ENCODE measurements at regions not wholly inside any gene's neighbourhood (a gene's known extent, or its start where the extent isn't known, plus 50 kb on each side); places are given as distances from the start of the nearest gene placed in this dataset.

- peaks cover 0 to 13% (median 0%) of the 10 kb centered on the region in 8 donors for H3K9me3 ChIP-seq
- 67 to 77% (median 72%) methylated on average over 12 of the region's 12 CpGs for WGBS, 5 donors
- no peaks in the 10 kb centered on the region for H3K4me1 ChIP-seq
- intact Hi-C loops (cut with DNase I; ENCODE audit: low total_unique reads): no loop called here
- no peak for DNase-seq
- peaks cover 0 to 21% (median 6%) of the 10 kb centered on the region in 7 donors for H3K27me3 ChIP-seq (replicated peaks in 1 of 7)
- TF ChIP-seq CTCF (IDR thresholded peaks at IDR 0.05 in 8 of 11, conservative IDR thresholded peaks at IDR 0.05 in 3 of 11) (no peak), POLR2A (IDR thresholded peaks at IDR 0.05) (no peak), POLR2AphosphoS5 (IDR thresholded peaks at IDR 0.05) (no peak)
- H3K4me3 ChIP-seq: no peak overlapping the region
- H3K27ac ChIP-seq: no peak overlapping the region
- no peaks in the 10 kb centered on the region for H3K36me3 ChIP-seq
Measured at GRCh38 chr20:56967916-56968315, 298.5 kb downstream of the BMP7 start.

- Histone ChIP-seq H3K36me3 (no peaks in the 10 kb centered on the region), H3K4me1 (no peaks in the 10 kb centered on the region), H3K9me3 (peaks cover 0 to 13% (median 0%) of the 10 kb centered on the region in 8 donors), H3K27me3 (replicated peaks in 1 of 7) (peaks cover 0 to 27% (median 7%) of the 10 kb centered on the region in 7 donors), H3K4me3 (no peak overlapping the region), H3K27ac (no peak overlapping the region)
- WGBS, 5 donors: 64 to 70% (median 67%) methylated on average over 12 of the region's 12 CpGs
- DNase-seq: no peak
- intact Hi-C loops (cut with DNase I; ENCODE audit: low total_unique reads): no loop called here
- TF ChIP-seq POLR2AphosphoS5 (IDR thresholded peaks at IDR 0.05) (no peak), CTCF (IDR thresholded peaks at IDR 0.05 in 8 of 11, conservative IDR thresholded peaks at IDR 0.05 in 3 of 11) (no peak), POLR2A (IDR thresholded peaks at IDR 0.05) (no peak)
Measured at GRCh38 chr20:56968376-56969048, 297.9 kb downstream of the BMP7 start.

- intact Hi-C loops (cut with DNase I; ENCODE audit: low total_unique reads): no loop called here
- H3K36me3 ChIP-seq: no peaks in the 10 kb centered on the region
- no peaks in the 10 kb centered on the region for H3K4me1 ChIP-seq
- H3K4me3 ChIP-seq: no peak overlapping the region
- TF ChIP-seq CTCF (IDR thresholded peaks at IDR 0.05 in 8 of 11, conservative IDR thresholded peaks at IDR 0.05 in 3 of 11): peak in 4 of 11 experiments; percentile 20 to 39 (median 26)
- TF ChIP-seq POLR2A (IDR thresholded peaks at IDR 0.05): no peak
- no peaks in the 10 kb centered on the region for H3K9me3 ChIP-seq
- 12 to 19% (median 13%) methylated on average over 20 to 21 of the region's 21 CpGs for WGBS, 5 donors
- DNase-seq: no peak
- no peak overlapping the region for H3K27ac ChIP-seq
- peaks cover 0 to 88% (median 31%) of the 10 kb centered on the region in 7 donors for H3K27me3 ChIP-seq (replicated peaks in 1 of 7)
Measured at GRCh38 chr20:56974499-56975250, 291.8 kb downstream of the BMP7 start.

GRCh38 chr20:56975838-56976237 lies 290.6 kb downstream of the BMP7 start:
- no peak for TF ChIP-seq POLR2A (IDR thresholded peaks at IDR 0.05)
- no peak for TF ChIP-seq POLR2AphosphoS5 (IDR thresholded peaks at IDR 0.05)
- no peak for TF ChIP-seq CTCF (IDR thresholded peaks at IDR 0.05 in 8 of 11, conservative IDR thresholded peaks at IDR 0.05 in 3 of 11)
- intact Hi-C loops (cut with DNase I; ENCODE audit: low total_unique reads): no loop called here
- Histone ChIP-seq H3K27ac (no peak overlapping the region), H3K36me3 (no peaks in the 10 kb centered on the region), H3K4me1 (no peaks in the 10 kb centered on the region), H3K9me3 (no peaks in the 10 kb centered on the region), H3K27me3 (replicated peaks in 1 of 7) (peaks cover 0 to 92% (median 31%) of the 10 kb centered on the region in 7 donors), H3K4me3 (peak overlapping the region in 1 of 8 donors; percentile 11)
- 71 to 82% (median 74%) methylated on average over 2 of the region's 2 CpGs for WGBS, 5 donors
- DNase-seq: no peak
